ENCODE measurements at regions not wholly inside any gene's neighbourhood (a gene's known extent, or its start where the extent isn't known, plus 50 kb on each side); places are given as distances from the start of the nearest gene placed in this dataset.

DNA sequence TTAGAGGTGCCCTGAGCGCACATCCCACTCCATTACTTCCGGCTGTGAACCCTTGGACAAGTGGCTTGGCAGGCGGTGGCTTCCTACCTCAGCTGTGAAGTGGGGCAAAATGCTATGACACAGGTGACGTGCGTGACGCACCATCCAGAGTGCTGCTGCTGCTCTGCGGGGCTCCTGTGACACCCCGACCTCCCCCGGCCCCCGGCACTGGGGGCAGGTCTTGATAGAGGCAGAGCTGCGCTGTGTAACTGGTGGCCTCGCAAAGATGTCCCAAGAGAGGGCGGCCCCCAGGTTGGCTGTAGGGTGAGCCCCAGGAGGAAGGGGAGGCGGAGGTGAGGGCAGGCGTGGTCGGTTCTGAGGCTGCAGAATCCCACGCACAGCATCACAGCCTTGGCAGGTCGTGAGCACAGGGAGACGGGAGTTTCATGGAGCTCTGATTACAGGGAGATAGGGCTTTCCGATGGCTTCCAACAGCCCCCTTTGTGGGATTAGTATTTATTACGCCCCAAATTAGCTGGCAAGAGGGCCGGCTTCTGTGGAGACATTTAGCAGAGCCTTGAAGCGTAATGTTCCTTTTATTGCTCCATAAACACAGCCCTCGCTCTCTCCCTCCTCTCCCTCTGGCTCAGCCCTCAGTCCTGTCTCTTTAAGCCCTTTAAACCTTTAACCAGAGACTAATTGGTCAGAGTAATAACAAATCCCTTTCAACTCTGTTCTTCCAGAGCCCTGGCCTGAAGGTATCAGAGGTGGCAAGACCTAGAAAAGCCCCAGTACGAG, 328.1 kb downstream of the C16orf95 start:
- 88 to 93% methylated on average over 19 to 25 of the region's 25 CpGs for WGBS, 2 experiments (ENCODE audit: insufficient coverage in 1 of 2, insufficient read length in 1 of 2)
- TF ChIP-seq, protein P1, sequence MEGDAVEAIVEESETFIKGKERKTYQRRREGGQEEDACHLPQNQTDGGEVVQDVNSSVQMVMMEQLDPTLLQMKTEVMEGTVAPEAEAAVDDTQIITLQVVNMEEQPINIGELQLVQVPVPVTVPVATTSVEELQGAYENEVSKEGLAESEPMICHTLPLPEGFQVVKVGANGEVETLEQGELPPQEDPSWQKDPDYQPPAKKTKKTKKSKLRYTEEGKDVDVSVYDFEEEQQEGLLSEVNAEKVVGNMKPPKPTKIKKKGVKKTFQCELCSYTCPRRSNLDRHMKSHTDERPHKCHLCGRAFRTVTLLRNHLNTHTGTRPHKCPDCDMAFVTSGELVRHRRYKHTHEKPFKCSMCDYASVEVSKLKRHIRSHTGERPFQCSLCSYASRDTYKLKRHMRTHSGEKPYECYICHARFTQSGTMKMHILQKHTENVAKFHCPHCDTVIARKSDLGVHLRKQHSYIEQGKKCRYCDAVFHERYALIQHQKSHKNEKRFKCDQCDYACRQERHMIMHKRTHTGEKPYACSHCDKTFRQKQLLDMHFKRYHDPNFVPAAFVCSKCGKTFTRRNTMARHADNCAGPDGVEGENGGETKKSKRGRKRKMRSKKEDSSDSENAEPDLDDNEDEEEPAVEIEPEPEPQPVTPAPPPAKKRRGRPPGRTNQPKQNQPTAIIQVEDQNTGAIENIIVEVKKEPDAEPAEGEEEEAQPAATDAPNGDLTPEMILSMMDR (conservative IDR thresholded peaks at IDR 0.05): no peak
- no peak for DNase-seq
- H3K27ac Mint-ChIP-seq: no peak overlapping the region
- no peak overlapping the region for H3K27ac ChIP-seq (ENCODE audit: low read depth, low read length)
- no peak overlapping the region for H3K4me3 Mint-ChIP-seq
- H3K4me1 Mint-ChIP-seq: peaks cover 12% of the 10 kb centered on the region
- H3K36me3 Mint-ChIP-seq (ENCODE audit: low read depth): no peaks in the 10 kb centered on the region
- H3K36me3 ChIP-seq (ENCODE audit: control insufficient read depth, insufficient read depth, low read length): no peaks in the 10 kb centered on the region
- no peak overlapping the region for H3K4me3 ChIP-seq (ENCODE audit: low read length)
- no peaks in the 10 kb centered on the region for H3K9me3 ChIP-seq (ENCODE audit: control insufficient read depth, low read length)
- peaks cover 9% of the 10 kb centered on the region for H3K9me3 Mint-ChIP-seq
- peaks cover 2% of the 10 kb centered on the region for H3K27me3 Mint-ChIP-seq (ENCODE audit: insufficient read depth)
- peaks cover 3% of the 10 kb centered on the region for H3K4me1 ChIP-seq (ENCODE audit: control insufficient read depth, insufficient read depth, low read length)
- no peak overlapping the region for H3K9ac ChIP-seq (ENCODE audit: extremely low read depth, low read length, poor library complexity, severe bottlenecking)
- no peaks in the 10 kb centered on the region for H3K27me3 ChIP-seq (ENCODE audit: control insufficient read depth, insufficient read depth, low read length, poor library complexity, severe bottlenecking)

- H3K27me3 Mint-ChIP-seq (ENCODE audit: insufficient read depth): peaks cover 2% of the 10 kb centered on the region
- no peak overlapping the region for H3K4me3 Mint-ChIP-seq
- peaks cover 13% of the 10 kb centered on the region for H3K4me1 Mint-ChIP-seq
- H3K4me3 ChIP-seq (ENCODE audit: low read length): no peak overlapping the region
- peaks cover 9% of the 10 kb centered on the region for H3K9me3 Mint-ChIP-seq
- H3K27ac Mint-ChIP-seq: no peak overlapping the region
- DNase-seq: no peak
- 87 to 92% methylated on average over 5 to 9 of the region's 9 CpGs for WGBS, 2 experiments (ENCODE audit: insufficient coverage in 1 of 2, insufficient read length in 1 of 2)
- no peaks in the 10 kb centered on the region for H3K36me3 ChIP-seq (ENCODE audit: control insufficient read depth, insufficient read depth, low read length)
- H3K27me3 ChIP-seq (ENCODE audit: control insufficient read depth, insufficient read depth, low read length, poor library complexity, severe bottlenecking): no peaks in the 10 kb centered on the region
- no peak overlapping the region for H3K27ac ChIP-seq (ENCODE audit: low read depth, low read length)
- H3K4me1 ChIP-seq (ENCODE audit: control insufficient read depth, insufficient read depth, low read length): no peaks in the 10 kb centered on the region
- TF ChIP-seq, protein P1 (conservative IDR thresholded peaks at IDR 0.05): no peak
- H3K9ac ChIP-seq (ENCODE audit: extremely low read depth, low read length, poor library complexity, severe bottlenecking): no peak overlapping the region
- no peaks in the 10 kb centered on the region for H3K9me3 ChIP-seq (ENCODE audit: control insufficient read depth, low read length)
- no peaks in the 10 kb centered on the region for H3K36me3 Mint-ChIP-seq (ENCODE audit: low read depth)
These were observed 326.7 kb downstream of the C16orf95 start for GRCh38 chr16:86990451-86990850.

GRCh38 chr16:86991679-86992078, 325.5 kb downstream of the C16orf95 start:
- H3K4me3 Mint-ChIP-seq: no peak overlapping the region
- no peaks in the 10 kb centered on the region for H3K36me3 Mint-ChIP-seq (ENCODE audit: low read depth)
- Histone ChIP-seq H3K9me3 (ENCODE audit: control insufficient read depth, low read length) (no peaks in the 10 kb centered on the region), H3K9ac (ENCODE audit: extremely low read depth, low read length, poor library complexity, severe bottlenecking) (no peak overlapping the region), H3K36me3 (ENCODE audit: control insufficient read depth, insufficient read depth, low read length) (no peaks in the 10 kb centered on the region), H3K4me3 (ENCODE audit: low read length) (no peak overlapping the region), H3K27me3 (ENCODE audit: control insufficient read depth, insufficient read depth, low read length, poor library complexity, severe bottlenecking) (no peaks in the 10 kb centered on the region), H3K4me1 (ENCODE audit: control insufficient read depth, insufficient read depth, low read length) (no peaks in the 10 kb centered on the region), H3K27ac (ENCODE audit: low read depth, low read length) (no peak overlapping the region)
- peaks cover 10% of the 10 kb centered on the region for H3K4me1 Mint-ChIP-seq
- no peak for DNase-seq
- peaks cover 9% of the 10 kb centered on the region for H3K9me3 Mint-ChIP-seq
- WGBS, 2 experiments (ENCODE audit: insufficient coverage in 1 of 2, insufficient read length in 1 of 2): 76% methylated on average over 4 of the region's 4 CpGs; no CpG with 5 or more reads in 1 of the 2 experiments
- TF ChIP-seq, protein P1 (conservative IDR thresholded peaks at IDR 0.05): no peak
- peaks cover 2% of the 10 kb centered on the region for H3K27me3 Mint-ChIP-seq (ENCODE audit: insufficient read depth)
- no peak overlapping the region for H3K27ac Mint-ChIP-seq

Measured in endodermal cell (in vitro differentiated cells).